DND-41 (cell line): ENCODE measurements at regions not wholly inside any gene's neighbourhood (a gene's known extent, or its start where the extent isn't known, plus 50 kb on each side); places are given as distances from the start of the nearest gene placed in this dataset.

Experiments
- ATAC-seq: fragments of 200-7000 bp; cut with Tn5 transposase; 3 replicates; pipeline ENCODE4 v1.9.1; 2021; ENCODE audit warnings: low read depth; ENCODE audit not compliant: insufficient read depth
- DNase-seq: peaks from one replicate; pipeline ENCODE4 v3.0.0-alpha.2; 2020
- H2AFZ ChIP-seq: 2 replicates; pipeline ENCODE4 v1.6.0; 2012; ENCODE audit warnings: low read depth, low read length
- H3K27ac ChIP-seq: 2 replicates; pipeline ENCODE4 v1.5.1; 2012; ENCODE audit warnings: low read length, inconsistent platforms
- H3K27me3 ChIP-seq: fragments of 200-600 bp; sonication (generic); 2 replicates; pipeline ENCODE4 v1.6.0; 2012; ENCODE audit warnings: low read length, mild to moderate bottlenecking, inconsistent platforms; ENCODE audit not compliant: insufficient read depth, poor library complexity
- H3K36me3 ChIP-seq: 2 replicates; pipeline ENCODE4 v1.5.1; 2012; ENCODE audit warnings: low read length, inconsistent platforms; ENCODE audit not compliant: insufficient read depth
- H3K4me1 ChIP-seq: 2 replicates; pipeline ENCODE4 v1.5.1; 2012; ENCODE audit warnings: mild to moderate bottlenecking, low read length; ENCODE audit not compliant: insufficient read depth
- H3K4me2 ChIP-seq: 2 replicates; pipeline ENCODE4 v1.6.0; 2012; ENCODE audit warnings: mild to moderate bottlenecking, moderate library complexity, low read length, inconsistent platforms; ENCODE audit not compliant: insufficient read depth
- H3K4me3 ChIP-seq, 2 experiments: fragments of 200-600 bp in 1 of 2; shearing (Covaris generic) in 1 of 2; 2 replicates each; pipeline ENCODE4 v1.5.1; 2012 to 2016; ENCODE audit warnings: inconsistent platforms in 2 of 2, low read length in 2 of 2, mild to moderate bottlenecking in 2 of 2, low read depth in 1 of 2, moderate library complexity in 1 of 2
- H3K79me2 ChIP-seq: 2 replicates; pipeline ENCODE4 v1.6.0; 2012; ENCODE audit warnings: low read length, inconsistent platforms; ENCODE audit not compliant: insufficient read depth
- H3K9ac ChIP-seq: 2 replicates; pipeline ENCODE4 v1.6.0; 2012; ENCODE audit warnings: low read depth, mild to moderate bottlenecking, inconsistent platforms, low read length, moderate library complexity
- H3K9me3 ChIP-seq: 2 replicates; pipeline ENCODE4 v1.5.1; 2012; ENCODE audit warnings: low read length, moderate library complexity, mild to moderate bottlenecking, inconsistent platforms; ENCODE audit not compliant: insufficient read depth, severe bottlenecking
- H4K20me1 ChIP-seq: 2 replicates; pipeline ENCODE4 v1.6.0; 2012; ENCODE audit warnings: low read length; ENCODE audit not compliant: insufficient read depth
- CTCF ChIP-seq: IDR thresholded peaks from 2 replicates; pipeline ENCODE4 v1.5.1; 2012; ENCODE audit warnings: borderline replicate concordance, low read length, moderate library complexity, mild to moderate bottlenecking; ENCODE audit not compliant: poor library complexity, severe bottlenecking; ENCODE audit errors: extremely low read depth
- EZH2 ChIP-seq: IDR thresholded peaks from 3 replicates; pipeline ENCODE4 v1.6.1; 2012; ENCODE audit warnings: borderline replicate concordance, low read depth, mild to moderate bottlenecking, moderate library complexity, low read length, inconsistent platforms; ENCODE audit not compliant: severe bottlenecking

- Histone ChIP-seq H3K4me2 (no peak overlapping the region), H3K4me3 (no peak overlapping the region), H4K20me1 (no peaks in the 10 kb centered on the region), H2AFZ (no peak overlapping the region), H3K27me3 (no peaks in the 10 kb centered on the region), H3K27ac (no peak overlapping the region), H3K36me3 (no peaks in the 10 kb centered on the region), H3K79me2 (no peaks in the 10 kb centered on the region), H3K4me1 (no peaks in the 10 kb centered on the region), H3K9ac (no peak overlapping the region), H3K9me3 (no peaks in the 10 kb centered on the region)
- TF ChIP-seq EZH2, result no peak
- TF ChIP-seq CTCF, result no peak
- no peak for ATAC-seq
- DNase-seq, result no peak
Measured at GRCh38 chr5:118651002-118651401, 337.3 kb downstream of the DTWD2 start.

GRCh38 chr5:118647587-118647986, 340.8 kb downstream of the DTWD2 start:
- Histone ChIP-seq H4K20me1 (no peaks in the 10 kb centered on the region), H3K9ac (no peak overlapping the region), H3K27ac (no peak overlapping the region), H3K79me2 (no peaks in the 10 kb centered on the region), H2AFZ (no peak overlapping the region), H3K9me3 (no peaks in the 10 kb centered on the region), H3K27me3 (no peaks in the 10 kb centered on the region), H3K4me3 (no peak overlapping the region), H3K4me1 (no peaks in the 10 kb centered on the region), H3K36me3 (no peaks in the 10 kb centered on the region), H3K4me2 (no peak overlapping the region)
- TF ChIP-seq CTCF (no peak), EZH2 (no peak)
- ATAC-seq (no peak), DNase-seq (no peak)

GRCh38 chr5:118646917-118647316, 341.4 kb downstream of the DTWD2 start:
- Histone ChIP-seq H3K9ac (no peak overlapping the region), H3K36me3 (no peaks in the 10 kb centered on the region), H3K4me3 (no peak overlapping the region), H3K79me2 (no peaks in the 10 kb centered on the region), H4K20me1 (no peaks in the 10 kb centered on the region), H2AFZ (no peak overlapping the region), H3K4me1 (no peaks in the 10 kb centered on the region), H3K27me3 (no peaks in the 10 kb centered on the region), H3K27ac (no peak overlapping the region), H3K9me3 (no peaks in the 10 kb centered on the region), H3K4me2 (no peak overlapping the region)
- no peak for ATAC-seq
- no peak for TF ChIP-seq CTCF
- no peak for TF ChIP-seq EZH2
- no peak for DNase-seq

GRCh38 chr5:118637947-118638670, 350.2 kb downstream of the DTWD2 start:
- no peaks in the 10 kb centered on the region for H3K27me3 ChIP-seq
- H3K36me3 ChIP-seq, result no peaks in the 10 kb centered on the region
- H3K79me2 ChIP-seq, result no peaks in the 10 kb centered on the region
- no peak for ATAC-seq
- H3K4me2 ChIP-seq, result no peak overlapping the region
- no peak overlapping the region for H3K9ac ChIP-seq
- H4K20me1 ChIP-seq, result no peaks in the 10 kb centered on the region
- H3K4me3 ChIP-seq, result no peak overlapping the region
- TF ChIP-seq EZH2, result no peak
- no peak for TF ChIP-seq CTCF
- no peaks in the 10 kb centered on the region for H3K4me1 ChIP-seq
- no peaks in the 10 kb centered on the region for H3K9me3 ChIP-seq
- H2AFZ ChIP-seq, result no peak overlapping the region
- H3K27ac ChIP-seq, result no peak overlapping the region
- no peak for DNase-seq
